ENCODE measurements at regions not wholly inside any gene's neighbourhood (a gene's known extent, or its start where the extent isn't known, plus 50 kb on each side); places are given as distances from the start of the nearest gene placed in this dataset.
"Not testable (repeated sequence)": the region's sequence is repeated elsewhere in the genome, so short reads cannot be mapped to it uniquely, and the experiment has no call there.

DNA sequence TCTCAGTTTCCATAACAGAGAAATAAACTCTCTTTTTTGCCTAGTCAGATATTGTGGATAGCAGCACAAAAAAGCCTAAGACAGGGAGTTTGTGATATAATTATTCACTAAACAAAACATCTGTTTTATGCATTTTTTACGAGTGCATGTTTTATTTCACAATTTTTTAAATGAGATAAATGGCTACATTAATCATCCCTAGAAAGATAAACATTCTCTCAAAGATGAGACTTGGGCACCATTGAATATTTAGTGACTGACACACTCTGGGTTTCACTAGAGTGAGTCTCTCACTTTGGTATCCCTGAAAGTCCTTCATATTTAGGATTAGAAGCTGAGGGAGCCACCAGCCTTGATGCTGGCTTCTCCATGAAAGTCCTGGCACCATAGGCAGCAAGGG, 74.3 kb upstream of the LRCH1 start:
- DNase-seq (ENCODE audit: low read depth, low spot score): no peak
- Histone ChIP-seq H3K4me1 (ENCODE audit: insufficient read depth, insufficient read length) (no peaks in the 10 kb centered on the region), H3K9ac (ENCODE audit: insufficient read length, low read depth) (no peak overlapping the region), H3K27me3 (ENCODE audit: insufficient read depth, insufficient read length) (no peaks in the 10 kb centered on the region), H3K4me3 (ENCODE audit: insufficient read length, low read depth) (no peak overlapping the region), H3K9me3 (ENCODE audit: insufficient read depth, low read length) (no peaks in the 10 kb centered on the region; the same call in 1 of the 2 replicates), H3K36me3 (ENCODE audit: insufficient read depth, insufficient read length, low read length) (no peaks in the 10 kb centered on the region)
- no peak for TF ChIP-seq SUZ12 (IDR thresholded peaks at IDR 0.05; ENCODE audit: extremely low read depth, insufficient read depth, insufficient read length)
- no peak for TF ChIP-seq ZNF274 (IDR thresholded peaks at IDR 0.05; ENCODE audit: low read depth, low read length)
- no peak for TF ChIP-seq YY1 (IDR thresholded peaks at IDR 0.05; ENCODE audit: insufficient read depth, insufficient read length)

DNA sequence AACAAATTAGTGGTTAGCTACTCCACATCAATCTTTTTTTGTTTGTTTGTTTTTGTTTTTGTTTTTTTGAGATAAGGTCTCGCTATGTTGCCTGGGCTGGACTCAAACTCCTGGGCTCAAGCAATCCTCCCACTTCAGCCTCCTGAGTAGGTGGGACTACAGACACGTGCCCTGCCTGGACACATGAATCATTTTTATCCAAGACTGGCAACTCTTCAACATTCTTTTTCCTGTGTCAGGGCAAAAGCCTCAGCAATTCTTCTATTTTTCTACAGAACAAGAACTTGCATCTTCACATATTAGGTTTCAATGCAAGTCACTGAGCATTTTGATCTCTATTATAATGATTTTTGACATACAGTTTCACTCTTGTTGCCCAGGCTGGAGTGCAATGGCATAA, 76.8 kb upstream of the LRCH1 start:
- no peak for DNase-seq (ENCODE audit: low read depth, low spot score)
- Histone ChIP-seq H3K4me3 (ENCODE audit: insufficient read length, low read depth) (no peak overlapping the region), H3K36me3 (ENCODE audit: insufficient read depth, insufficient read length, low read length) (no peaks in the 10 kb centered on the region), H3K27me3 (ENCODE audit: insufficient read depth, insufficient read length) (no peaks in the 10 kb centered on the region), H3K9me3 (ENCODE audit: insufficient read depth, low read length) (no peaks in the 10 kb centered on the region; the same call in 1 of the 2 replicates), H3K9ac (ENCODE audit: insufficient read length, low read depth) (no peak overlapping the region), H3K4me1 (ENCODE audit: insufficient read depth, insufficient read length) (peaks cover 2% of the 10 kb centered on the region)
- no peak for TF ChIP-seq ZNF274 (IDR thresholded peaks at IDR 0.05; ENCODE audit: low read depth, low read length)
- no peak for TF ChIP-seq SUZ12 (IDR thresholded peaks at IDR 0.05; ENCODE audit: extremely low read depth, insufficient read depth, insufficient read length)
- TF ChIP-seq YY1 (IDR thresholded peaks at IDR 0.05; ENCODE audit: insufficient read depth, insufficient read length): no peak

DNA sequence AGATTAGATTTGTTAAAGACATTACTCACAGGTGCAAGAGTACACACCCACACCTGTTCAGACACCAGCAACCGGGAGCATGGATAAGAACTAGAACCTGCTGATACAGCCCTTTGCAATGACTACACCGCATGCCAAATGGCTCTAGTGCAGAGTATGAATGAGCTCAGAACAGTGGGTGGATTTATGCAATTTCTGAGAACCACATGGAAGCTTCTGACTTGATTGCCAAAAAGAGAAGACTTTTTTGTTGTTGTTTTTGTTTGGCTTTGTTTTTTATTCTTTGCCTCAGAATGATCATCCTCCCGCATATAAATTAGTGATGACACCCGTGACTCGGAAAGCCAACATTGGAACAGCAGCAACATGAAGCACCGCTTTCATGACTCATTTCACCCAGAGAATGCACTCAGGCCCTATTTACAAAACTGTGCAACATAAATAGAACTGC, 77.4 kb upstream of the LRCH1 start:
- no peak overlapping the region for H3K4me3 ChIP-seq (ENCODE audit: insufficient read length, low read depth)
- TF ChIP-seq ZNF274 (IDR thresholded peaks at IDR 0.05; ENCODE audit: low read depth, low read length) (no peak), YY1 (IDR thresholded peaks at IDR 0.05; ENCODE audit: insufficient read depth, insufficient read length) (no peak), SUZ12 (IDR thresholded peaks at IDR 0.05; ENCODE audit: extremely low read depth, insufficient read depth, insufficient read length) (no peak)
- no peak for DNase-seq (ENCODE audit: low read depth, low spot score)
- H3K36me3 ChIP-seq (ENCODE audit: insufficient read depth, insufficient read length, low read length): no peaks in the 10 kb centered on the region
- H3K27me3 ChIP-seq (ENCODE audit: insufficient read depth, insufficient read length): no peaks in the 10 kb centered on the region
- no peak overlapping the region for H3K9ac ChIP-seq (ENCODE audit: insufficient read length, low read depth)
- H3K9me3 ChIP-seq (ENCODE audit: insufficient read depth, low read length): no peaks in the 10 kb centered on the region
- H3K4me1 ChIP-seq (ENCODE audit: insufficient read depth, insufficient read length): peaks cover 2% of the 10 kb centered on the region

DNA sequence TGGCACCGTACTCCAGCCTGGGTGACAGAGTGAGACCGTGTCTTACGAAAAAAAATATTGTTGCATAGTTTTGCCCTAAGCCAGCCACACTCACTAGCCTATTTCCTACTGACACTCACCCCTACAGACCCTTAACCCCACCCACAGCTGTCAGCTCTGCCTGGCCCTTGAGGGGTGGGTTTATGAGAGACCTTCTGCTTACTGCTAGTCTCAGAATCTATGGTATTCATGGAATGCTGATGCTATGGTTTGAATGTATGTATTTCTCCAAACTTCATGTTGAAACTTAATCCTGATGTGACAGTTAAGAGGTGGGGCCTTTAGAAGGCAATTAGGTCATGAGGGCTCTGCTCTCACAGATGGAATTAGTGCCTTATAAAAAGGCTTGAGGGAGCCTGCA, 79.2 kb upstream of the LRCH1 start:
- no peak for DNase-seq (ENCODE audit: low read depth, low spot score)
- Histone ChIP-seq H3K9ac (ENCODE audit: insufficient read length, low read depth) (no peak overlapping the region), H3K36me3 (ENCODE audit: insufficient read depth, insufficient read length, low read length) (no peaks in the 10 kb centered on the region), H3K4me1 (ENCODE audit: insufficient read depth, insufficient read length) (peaks cover 2% of the 10 kb centered on the region), H3K9me3 (ENCODE audit: insufficient read depth, low read length) (no peaks in the 10 kb centered on the region), H3K27me3 (ENCODE audit: insufficient read depth, insufficient read length) (no peaks in the 10 kb centered on the region), H3K4me3 (ENCODE audit: insufficient read length, low read depth) (no peak overlapping the region)
- no peak for TF ChIP-seq YY1 (IDR thresholded peaks at IDR 0.05; ENCODE audit: insufficient read depth, insufficient read length)
- no peak for TF ChIP-seq SUZ12 (IDR thresholded peaks at IDR 0.05; ENCODE audit: extremely low read depth, insufficient read depth, insufficient read length)
- TF ChIP-seq ZNF274 (IDR thresholded peaks at IDR 0.05; ENCODE audit: low read depth, low read length): no peak

DNA sequence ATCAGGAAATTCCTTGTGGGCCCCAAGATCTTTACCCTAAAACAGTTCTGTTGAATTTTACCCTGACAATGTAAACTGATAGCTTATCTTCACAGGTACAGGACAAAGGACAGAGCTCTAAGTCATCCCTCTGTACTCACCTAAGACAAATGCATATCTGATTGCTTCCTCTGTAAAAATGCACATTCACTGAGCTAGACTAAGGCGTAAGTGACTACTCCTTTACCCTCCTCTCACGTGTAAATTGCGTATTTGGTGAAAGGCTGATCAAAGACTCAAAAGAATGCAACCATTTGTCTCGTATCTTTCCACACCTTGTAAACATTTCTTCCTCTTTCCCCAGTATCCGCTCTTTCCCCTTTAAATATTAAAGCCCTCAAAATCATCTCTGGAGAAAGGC, 80.6 kb upstream of the LRCH1 start:
- TF ChIP-seq SUZ12 (IDR thresholded peaks at IDR 0.05; ENCODE audit: extremely low read depth, insufficient read depth, insufficient read length): no peak
- no peak for TF ChIP-seq YY1 (IDR thresholded peaks at IDR 0.05; ENCODE audit: insufficient read depth, insufficient read length)
- TF ChIP-seq ZNF274 (IDR thresholded peaks at IDR 0.05; ENCODE audit: low read depth, low read length): no peak
- Histone ChIP-seq H3K9me3 (ENCODE audit: insufficient read depth, low read length) (no peaks in the 10 kb centered on the region), H3K27me3 (ENCODE audit: insufficient read depth, insufficient read length) (no peaks in the 10 kb centered on the region), H3K9ac (ENCODE audit: insufficient read length, low read depth) (no peak overlapping the region), H3K36me3 (ENCODE audit: insufficient read depth, insufficient read length, low read length) (no peaks in the 10 kb centered on the region), H3K4me1 (ENCODE audit: insufficient read depth, insufficient read length) (peaks cover 2% of the 10 kb centered on the region), H3K4me3 (ENCODE audit: insufficient read length, low read depth) (no peak overlapping the region)
- DNase-seq (ENCODE audit: low read depth, low spot score): no peak

DNA sequence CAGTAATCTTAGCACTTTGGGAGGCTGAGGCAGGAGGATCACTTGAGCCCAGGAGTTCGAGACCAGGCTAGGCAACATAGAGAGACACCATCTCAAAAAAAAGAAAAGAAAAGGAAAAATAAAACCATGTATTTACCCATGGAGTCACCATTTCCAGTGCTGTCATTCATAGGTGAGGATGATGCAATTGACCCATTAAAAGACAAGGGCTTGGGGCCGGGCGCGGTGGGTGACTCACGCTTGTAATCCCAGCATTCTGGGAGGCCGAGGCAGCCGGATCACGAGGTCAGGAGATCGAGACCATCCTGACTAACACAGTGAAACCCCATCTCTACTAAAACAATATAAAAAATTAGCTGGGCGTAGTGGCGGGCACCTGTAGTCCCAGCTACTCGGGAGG, 82.6 kb upstream of the RUBCNL start:
- not testable (repeated sequence) for H3K27me3 ChIP-seq (ENCODE audit: insufficient read depth, insufficient read length); H3K9me3 ChIP-seq (ENCODE audit: insufficient read depth, low read length); H3K4me1 ChIP-seq (ENCODE audit: insufficient read depth, insufficient read length); H3K36me3 ChIP-seq (ENCODE audit: insufficient read depth, insufficient read length, low read length); DNase-seq (ENCODE audit: low read depth, low spot score); H3K4me3 ChIP-seq (ENCODE audit: insufficient read length, low read depth); H3K9ac ChIP-seq (ENCODE audit: insufficient read length, low read depth)

DNA sequence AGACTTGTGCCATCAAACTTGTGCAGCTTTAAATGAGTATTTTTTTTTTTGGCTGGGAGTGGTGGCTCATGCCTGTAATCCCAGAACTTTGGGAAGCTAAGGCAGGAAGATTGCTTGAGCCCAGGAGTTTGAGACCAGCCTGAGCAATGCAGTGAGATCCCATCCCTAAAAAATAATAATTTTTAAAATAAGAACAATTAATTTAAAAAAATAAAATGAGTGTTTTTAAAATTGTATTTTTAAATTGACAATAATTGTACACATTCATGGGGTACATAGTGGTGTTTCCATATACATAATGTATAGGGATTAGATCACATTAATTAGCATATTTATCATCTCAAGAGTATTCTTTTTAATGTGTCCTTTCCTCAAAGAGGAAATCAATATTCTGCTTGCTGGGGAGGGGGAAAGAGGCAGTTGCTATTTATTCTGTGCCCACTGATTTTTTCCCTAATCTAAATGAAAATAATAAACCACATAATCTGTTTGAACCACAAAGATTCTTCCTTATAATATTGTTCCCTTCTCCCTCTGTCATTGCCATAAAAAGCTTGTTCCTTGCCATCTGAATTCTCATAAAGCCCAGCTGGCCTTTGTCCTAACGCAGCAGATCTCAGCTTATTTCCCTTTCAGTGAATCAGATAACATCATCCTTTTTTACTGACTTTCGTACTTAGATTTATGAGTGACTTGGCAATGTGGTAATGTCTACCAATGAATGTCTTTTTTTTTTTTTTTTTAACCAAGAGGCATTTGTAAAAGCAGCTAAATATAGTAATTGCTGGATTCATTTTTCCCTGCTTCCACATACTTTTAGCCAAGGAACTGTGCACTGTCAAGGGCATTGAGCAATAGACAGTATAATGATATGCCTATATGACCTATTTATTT, 81.8 kb upstream of the RUBCNL start:
- H3K4me3 ChIP-seq (ENCODE audit: insufficient read length, low read depth): no peak overlapping the region
- no peaks in the 10 kb centered on the region for H3K36me3 ChIP-seq (ENCODE audit: insufficient read depth, insufficient read length, low read length)
- H3K4me1 ChIP-seq (ENCODE audit: insufficient read depth, insufficient read length): peaks cover 2% of the 10 kb centered on the region
- H3K27me3 ChIP-seq (ENCODE audit: insufficient read depth, insufficient read length): no peaks in the 10 kb centered on the region
- no peak for TF ChIP-seq YY1 (IDR thresholded peaks at IDR 0.05; ENCODE audit: insufficient read depth, insufficient read length)
- TF ChIP-seq SUZ12 (IDR thresholded peaks at IDR 0.05; ENCODE audit: extremely low read depth, insufficient read depth, insufficient read length): no peak
- TF ChIP-seq ZNF274 (IDR thresholded peaks at IDR 0.05; ENCODE audit: low read depth, low read length): no peak
- no peak overlapping the region for H3K9ac ChIP-seq (ENCODE audit: insufficient read length, low read depth)
- no peak for DNase-seq (ENCODE audit: low read depth, low spot score)
- no peaks in the 10 kb centered on the region for H3K9me3 ChIP-seq (ENCODE audit: insufficient read depth, low read length)

DNA sequence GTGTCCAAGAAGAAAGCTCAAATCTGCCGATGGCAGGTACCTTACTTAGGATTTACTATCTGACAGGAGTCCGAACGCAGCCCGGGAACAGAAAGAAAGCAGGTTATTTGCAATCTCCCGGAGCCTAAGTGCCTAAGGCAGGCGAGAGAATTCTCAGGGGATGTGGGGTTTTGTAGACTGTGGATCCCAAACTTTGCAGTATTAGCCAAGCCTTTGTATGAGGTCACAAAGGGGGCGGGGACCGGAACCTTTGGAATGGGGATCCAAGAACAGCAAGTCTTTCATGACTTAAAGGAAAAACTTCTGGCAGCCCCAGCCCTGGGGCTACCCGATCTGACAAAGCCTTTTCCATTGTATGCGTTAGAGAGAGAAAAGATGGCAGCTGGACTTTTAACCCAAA, 80.6 kb upstream of the RUBCNL start:
- H3K36me3 ChIP-seq (ENCODE audit: insufficient read depth, insufficient read length, low read length); H3K9ac ChIP-seq (ENCODE audit: insufficient read length, low read depth); H3K27me3 ChIP-seq (ENCODE audit: insufficient read depth, insufficient read length); H3K9me3 ChIP-seq (ENCODE audit: insufficient read depth, low read length); H3K4me3 ChIP-seq (ENCODE audit: insufficient read length, low read depth); DNase-seq (ENCODE audit: low read depth, low spot score); H3K4me1 ChIP-seq (ENCODE audit: insufficient read depth, insufficient read length): not testable (repeated sequence)

DNA sequence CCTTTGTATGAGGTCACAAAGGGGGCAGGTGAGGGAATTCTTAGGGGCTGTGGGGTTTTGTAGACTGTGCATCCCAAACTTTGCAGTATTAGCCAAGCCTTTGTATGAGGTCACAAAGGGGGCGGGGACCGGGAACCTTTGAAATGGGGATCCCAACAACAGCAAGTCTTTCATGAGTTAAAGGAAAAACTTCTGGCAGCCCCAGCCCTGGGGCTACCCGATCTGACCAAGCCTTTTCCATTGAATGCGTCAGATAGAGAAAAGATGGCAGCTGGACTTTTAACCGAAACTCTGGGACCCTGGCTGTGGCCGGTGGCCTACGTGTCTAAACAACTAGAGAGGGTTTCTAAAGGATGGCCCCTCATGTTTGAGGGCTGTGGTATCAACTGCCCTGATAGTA, 79.0 kb upstream of the RUBCNL start:
- H3K36me3 ChIP-seq (ENCODE audit: insufficient read depth, insufficient read length, low read length); H3K9me3 ChIP-seq (ENCODE audit: insufficient read depth, low read length); H3K4me3 ChIP-seq (ENCODE audit: insufficient read length, low read depth); DNase-seq (ENCODE audit: low read depth, low spot score); H3K4me1 ChIP-seq (ENCODE audit: insufficient read depth, insufficient read length); H3K9ac ChIP-seq (ENCODE audit: insufficient read length, low read depth); H3K27me3 ChIP-seq (ENCODE audit: insufficient read depth, insufficient read length): not testable (repeated sequence)
